GM19395 (cell line): ENCODE measurements at regions not wholly inside any gene's neighbourhood (a gene's known extent, or its start where the extent isn't known, plus 50 kb on each side); places are given as distances from the start of the nearest gene placed in this dataset.
"Not testable (repeated sequence)": the region's sequence is repeated elsewhere in the genome, so short reads cannot be mapped to it uniquely, and the experiment has no call there.

Experiments used
- ATAC-seq: cut with Tn5 transposase; IDR thresholded peaks from one replicate; pipeline ENCODE4 v1.9.1; 2021; ENCODE audit warnings: mild to moderate bottlenecking, moderate library complexity; ENCODE audit not compliant: unreplicated experiment

DNA sequence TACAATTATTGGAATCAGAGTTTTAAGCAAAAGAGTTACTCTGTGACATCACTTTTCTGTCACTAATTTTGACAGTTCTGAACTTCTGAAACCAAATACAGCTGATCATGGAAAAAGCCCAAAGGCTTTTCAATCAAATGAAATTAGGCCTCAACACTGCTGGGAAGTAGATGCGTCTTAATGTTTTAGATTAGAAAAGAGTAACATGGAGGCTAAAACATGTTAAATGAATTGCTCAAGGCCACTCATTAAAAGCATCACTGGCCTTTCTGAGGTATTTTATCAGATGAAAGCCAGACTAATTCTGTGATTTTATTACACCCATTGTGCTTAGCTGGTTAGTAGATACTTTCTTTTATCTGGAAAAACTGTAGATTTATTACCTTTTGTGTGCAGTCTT is 672.6 kb downstream of the CENPC start:
- no peak for ATAC-seq

DNA sequence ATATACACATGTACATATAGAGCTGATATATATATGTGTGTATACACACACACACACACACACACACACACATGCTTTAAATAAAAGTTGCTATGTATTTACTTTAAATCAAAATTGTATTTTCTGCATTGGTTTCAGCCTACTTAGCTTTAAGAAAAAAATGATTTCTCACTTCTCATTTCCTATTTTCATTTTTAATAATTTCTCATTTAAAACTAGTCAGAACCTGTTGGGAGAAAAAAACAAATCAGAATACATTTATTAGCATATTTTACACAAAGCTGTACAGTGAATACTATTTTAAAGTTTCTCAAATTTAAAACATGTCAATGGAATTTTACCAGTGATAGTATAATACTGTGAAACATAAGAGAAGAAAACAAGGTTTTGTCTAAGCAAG is 681.8 kb downstream of the CENPC start:
- ATAC-seq = no peak

DNA sequence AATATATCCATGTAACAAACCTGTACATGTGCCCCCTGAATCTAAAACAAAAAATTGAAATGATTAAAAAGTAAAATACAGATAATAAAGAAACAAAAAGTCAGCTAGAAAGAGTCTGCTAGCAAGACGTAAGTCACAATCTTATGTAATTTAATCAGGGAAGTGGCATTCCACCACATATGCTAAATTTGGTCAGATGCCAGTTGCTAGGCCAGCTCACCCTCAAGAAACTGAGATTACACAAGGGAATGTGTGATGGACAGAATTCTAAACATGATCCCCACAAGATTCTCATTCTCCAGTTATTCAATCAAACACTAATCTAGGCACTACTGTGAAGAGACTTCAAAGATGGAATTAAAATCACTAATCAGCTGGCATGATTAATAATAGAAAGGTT is 689.3 kb downstream of the CENPC start:
- ATAC-seq = no peak

DNA sequence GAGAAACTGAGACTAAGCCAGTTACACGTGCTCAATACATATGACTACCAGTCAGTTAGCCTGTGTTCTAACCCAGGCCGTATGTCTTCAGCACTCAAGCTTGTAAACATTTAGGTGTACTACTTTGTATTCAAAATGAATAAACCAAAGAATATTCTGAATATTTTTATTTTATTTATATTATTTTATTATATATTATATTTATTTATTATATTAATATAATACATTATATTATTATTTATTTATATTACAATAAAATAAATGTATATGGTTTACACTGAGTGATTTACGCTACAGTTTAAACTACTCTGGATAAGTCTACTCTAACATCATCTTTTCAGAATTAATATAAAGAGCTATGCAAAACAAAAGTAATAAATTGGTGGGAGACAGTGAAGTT is 691.5 kb downstream of the CENPC start:
- ATAC-seq = no peak

DNA sequence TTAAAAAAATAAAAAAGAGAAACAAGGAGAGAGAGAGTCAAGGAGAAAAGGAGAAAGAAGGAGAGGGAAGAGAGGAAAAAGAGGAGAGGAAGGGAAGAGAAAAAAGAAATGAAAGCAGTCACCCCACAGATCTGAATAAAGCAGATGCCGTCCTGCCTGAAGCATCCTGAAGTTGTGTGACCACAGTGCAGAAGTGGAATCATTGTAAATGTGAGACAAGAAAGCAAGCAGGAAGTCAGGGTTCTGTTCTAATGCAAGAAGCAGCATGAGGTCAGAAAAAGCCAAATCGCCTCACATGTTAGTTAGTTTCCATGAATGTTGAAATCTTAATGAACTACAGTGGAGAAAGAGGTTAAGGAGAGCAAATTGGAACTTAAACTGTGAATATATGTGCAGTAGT is 692.5 kb downstream of the CENPC start:
- no peak for ATAC-seq

DNA sequence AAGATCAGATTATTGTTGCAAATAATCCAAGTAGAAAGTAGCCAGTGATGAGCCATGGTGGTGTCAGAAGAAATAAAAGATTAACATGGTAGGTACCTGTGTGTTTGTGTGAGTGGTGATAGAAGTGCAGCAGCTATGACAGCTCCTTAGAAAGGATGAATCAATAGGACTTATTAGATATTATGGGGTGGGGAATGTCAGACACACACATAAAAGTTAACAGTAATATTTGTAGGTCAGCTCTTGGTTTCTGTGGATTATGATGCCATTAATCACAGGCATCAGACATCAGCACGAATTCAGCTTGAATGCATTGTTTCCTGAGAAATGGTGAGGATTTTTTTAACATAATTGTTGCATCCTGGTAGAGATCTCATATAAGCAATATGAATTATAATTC is 695.7 kb downstream of the CENPC start:
- ATAC-seq = no peak

DNA sequence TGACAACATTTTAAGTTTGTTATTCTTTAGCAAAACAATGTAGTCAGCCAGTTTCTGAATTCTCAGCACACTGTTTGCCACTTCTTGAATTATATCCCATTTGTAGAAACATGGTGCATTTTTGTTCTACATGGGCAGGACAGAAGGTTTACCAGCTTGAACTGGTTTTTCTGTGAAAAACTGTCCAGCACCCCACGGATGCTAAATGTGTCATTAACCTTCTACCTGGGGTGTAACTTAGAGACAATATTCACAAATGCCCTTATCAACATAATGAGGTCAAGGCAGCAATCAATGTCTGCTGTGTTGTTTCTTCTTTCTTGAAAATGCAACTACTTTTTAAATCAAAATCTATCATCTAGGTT is 702.6 kb downstream of the CENPC start:
- no peak for ATAC-seq

DNA sequence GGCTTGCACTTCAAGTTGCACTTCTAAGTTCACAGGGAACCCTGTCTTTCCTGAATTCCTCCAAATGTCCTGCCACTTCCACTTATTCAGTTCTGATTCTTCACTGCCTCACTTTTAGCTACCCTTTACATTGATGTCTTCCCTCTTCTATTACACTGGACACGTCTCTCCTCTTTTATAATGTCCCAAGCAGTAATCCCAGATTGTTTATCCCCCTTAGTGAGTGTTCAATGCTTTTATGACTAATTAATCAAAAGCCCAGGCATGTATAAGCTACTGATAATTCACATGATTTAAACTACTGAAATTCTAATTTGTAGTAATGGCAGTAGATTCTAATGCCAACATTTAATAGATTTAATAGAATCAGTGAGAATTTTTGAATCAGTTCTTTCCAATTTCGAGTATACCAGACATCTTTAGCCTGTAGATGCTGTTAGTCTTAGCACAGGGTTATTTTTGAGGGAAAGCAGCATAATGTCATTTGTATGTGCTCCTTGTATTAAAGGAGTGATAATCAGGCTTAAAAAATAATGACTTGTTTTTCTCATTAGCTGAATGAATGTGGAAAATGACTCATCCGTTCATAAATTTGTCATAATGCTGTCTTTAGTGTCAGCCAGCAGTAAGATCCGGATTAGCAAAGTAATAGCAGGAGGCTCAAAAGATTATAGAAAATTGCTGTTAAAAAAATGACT is 703.1 kb downstream of the CENPC start:
- no peak for ATAC-seq

DNA sequence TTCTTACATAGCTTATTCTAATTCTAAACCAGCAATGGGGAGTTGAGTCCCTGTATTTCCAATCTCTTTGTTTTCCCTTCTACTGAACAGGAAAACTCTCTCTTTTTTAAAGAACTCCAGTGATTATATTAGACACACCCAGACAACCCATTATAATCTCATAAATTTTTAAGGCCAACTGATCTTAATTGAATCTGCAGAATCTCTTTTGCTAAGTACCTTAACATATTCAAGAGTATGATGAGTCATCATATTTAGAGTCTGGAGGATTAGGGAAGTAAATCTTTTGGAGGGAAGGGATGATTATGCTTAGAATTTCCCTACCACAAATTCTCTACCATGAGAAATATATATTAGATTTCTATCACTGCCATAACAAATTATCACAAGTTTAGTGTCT is 705.1 kb downstream of the CENPC start:
- ATAC-seq = no peak

DNA sequence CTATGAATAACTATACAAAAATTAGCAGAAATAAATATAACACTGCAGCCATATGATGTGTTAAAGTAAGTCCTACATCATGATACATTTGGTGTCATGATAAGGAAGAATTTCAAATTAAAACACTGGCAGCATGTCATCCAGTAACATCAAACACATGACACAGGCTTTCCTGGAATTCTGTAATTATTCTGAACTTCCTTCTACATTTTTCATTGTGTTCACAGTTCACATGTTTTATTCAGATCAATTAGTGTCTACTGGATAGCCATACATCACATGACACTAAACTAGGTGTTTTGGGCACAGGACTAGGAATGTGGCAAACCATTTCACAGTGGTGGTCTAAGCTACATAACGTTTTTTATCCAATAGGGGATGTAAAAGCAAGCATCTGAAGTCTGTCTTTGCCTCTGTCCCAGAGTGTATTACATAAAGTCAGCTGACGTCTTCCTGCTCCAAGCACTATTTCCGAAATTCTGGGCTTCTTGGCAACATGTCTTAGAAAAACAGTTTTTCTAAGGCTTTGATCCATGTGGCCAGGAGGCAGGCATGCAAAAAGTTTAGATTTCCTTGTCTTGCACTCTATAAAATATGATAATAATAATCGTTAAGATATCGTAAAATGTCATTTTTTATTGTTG is 707.9 kb downstream of the CENPC start:
- no peak for ATAC-seq

DNA sequence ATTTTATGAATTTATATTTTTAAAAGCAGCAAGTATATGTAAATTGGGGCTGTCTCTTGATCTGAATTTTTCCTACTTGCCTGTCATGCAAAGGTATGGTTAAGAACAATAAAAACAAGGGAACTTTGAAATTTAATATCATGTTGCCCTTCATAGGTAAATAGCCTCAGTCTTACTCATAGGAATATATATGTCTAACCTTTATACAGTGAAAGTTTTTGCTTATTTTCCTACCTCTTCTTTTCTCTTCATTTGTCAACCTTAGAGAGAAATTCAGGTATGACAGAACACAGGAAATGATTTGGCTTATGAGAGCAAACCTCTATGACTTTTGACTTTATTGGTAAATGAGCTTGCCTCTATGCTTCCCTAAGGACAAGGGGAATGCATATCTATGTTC is 716.0 kb downstream of the CENPC start:
- no peak for ATAC-seq

DNA sequence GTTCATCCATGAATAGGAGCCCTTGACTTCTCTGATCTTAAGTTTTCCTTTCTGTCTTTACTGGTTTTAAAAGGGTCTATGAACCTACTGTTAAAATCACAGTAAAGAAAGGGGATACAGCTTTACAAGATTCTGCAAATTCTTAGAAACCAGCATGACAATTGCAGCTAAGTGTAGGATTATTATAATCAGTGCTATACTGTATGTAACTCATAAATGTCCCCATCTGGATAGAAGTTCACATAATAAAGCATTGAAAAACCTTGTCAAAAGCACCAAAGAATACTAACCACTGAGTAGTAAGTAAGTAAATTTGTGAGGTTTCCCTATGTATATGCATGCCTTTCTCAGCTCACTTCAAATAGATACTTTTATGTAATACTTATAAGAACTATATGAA is 724.6 kb downstream of the CENPC start:
- ATAC-seq = no peak

DNA sequence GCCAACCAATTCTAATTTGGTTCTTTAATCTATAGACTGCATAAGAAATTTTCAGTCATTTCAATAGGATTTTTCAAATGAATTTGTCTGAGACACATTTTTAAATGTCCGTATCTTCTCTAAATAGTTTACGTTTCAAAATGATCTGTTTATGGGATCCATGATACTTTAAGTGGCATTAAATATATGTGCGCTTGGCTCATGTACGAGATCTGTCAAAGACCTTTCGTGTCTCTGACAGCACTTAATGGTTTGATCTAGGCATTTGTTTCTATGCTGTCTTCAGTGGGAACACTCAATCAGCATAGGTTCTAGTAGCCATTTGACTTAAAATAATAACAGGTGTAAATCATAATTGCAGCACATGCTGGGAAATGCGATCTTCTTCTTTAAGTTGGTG is 731.0 kb downstream of the CENPC start:
- ATAC-seq = no peak

DNA sequence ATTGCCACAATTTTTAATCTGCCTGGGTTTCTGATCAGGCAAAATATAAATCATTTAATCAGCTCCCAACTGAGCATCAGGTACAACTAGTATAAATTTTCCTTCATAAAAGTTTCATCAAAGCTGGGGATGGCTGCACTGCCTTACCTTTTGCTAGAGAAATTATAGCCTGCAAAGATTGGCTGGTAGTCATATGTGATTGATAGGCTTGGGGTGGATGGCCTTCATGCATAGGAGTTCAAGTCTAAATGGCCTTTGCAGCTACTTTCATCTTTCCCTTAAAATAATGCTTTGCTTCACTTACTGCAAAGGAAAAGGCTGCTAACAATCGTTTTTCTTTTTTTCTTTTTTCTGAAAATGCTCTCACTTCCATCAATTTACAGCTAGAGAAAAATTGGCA is 739.7 kb downstream of the CENPC start:
- no peak for ATAC-seq

DNA sequence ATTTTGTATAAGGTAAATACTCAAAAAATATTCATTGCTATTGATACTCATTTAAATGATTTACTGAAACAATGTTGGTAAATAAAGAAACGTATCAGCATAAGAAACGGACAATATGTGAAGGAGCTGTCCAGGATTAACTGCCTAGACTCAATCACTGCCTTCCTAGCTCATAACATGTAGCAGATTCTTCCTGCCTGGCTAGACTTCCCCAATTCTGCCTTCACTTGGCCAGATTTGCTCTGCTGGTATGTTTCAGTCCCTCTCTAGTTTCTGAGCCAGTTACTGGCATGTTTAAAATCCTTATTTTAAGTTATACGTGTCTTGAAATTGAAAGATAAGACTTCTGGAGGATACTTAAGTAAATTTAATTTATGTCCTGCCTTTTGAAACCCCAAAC is 740.3 kb downstream of the CENPC start:
- no peak for ATAC-seq

DNA sequence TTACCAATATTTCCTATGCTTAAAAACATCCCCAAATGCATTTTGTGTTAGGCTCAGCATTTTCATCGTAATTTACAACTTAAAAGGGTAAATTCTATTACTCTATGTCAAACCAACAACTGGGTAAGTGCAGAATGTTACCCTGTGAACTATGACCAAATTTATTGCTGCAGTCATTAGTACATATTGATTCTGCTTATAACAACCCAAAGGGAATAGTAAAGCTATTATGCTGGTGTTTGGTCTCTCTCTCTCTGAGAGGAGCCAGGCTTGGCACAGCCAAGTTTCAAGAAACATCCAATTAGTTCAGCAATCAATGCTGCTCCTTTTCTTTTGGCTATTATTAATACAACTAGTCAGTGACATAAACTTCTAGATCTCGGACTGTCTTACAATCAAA is 747.7 kb downstream of the CENPC start:
- no peak for ATAC-seq

DNA sequence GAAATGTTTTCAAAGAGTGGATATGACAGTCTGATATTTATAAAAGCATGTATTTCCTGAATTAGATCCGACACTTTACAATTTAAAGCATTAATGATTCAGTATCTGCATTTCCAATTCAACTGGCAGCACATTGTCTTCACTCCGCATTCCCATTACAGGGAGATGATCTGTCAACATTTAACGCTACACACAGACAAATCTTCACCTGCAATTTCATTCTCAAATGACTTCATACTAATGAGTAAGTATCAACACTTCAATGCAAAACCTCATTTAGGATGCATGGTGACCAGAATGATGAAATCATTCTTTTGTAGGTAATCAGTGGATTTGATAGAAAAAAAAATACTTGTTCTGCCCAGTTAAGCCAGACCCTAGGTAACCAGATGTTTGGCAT is 749.6 kb downstream of the CENPC start:
- ATAC-seq = no peak

DNA sequence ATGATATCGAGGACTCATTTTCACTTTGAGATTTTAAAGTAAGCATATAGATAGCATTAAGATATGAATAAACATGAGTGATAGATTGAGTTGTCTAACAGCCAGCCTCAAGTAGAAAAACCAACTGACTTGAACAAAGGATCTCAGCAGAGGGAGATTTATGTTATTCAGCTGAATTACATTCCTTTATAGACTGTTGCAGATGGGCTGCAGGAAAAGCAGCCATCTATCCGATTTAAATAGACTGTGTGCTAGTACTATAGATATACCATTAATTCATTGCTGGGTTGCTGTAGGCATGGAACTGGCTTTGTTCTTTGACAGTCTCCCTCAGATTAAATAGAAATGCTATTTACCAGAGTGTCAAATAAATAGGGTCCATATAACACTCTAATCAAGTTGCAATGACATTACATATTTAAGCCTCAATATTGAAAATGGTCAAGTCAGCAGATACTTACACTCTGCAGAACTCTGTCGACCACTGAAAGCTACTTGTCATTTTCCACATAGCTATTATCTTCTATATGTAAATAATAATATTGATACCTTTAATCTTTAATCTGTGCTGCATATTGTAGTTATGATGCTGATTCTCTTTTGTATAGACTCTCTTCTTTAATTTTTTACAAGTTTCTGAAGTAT is 750.8 kb downstream of the CENPC start:
- ATAC-seq = no peak

DNA sequence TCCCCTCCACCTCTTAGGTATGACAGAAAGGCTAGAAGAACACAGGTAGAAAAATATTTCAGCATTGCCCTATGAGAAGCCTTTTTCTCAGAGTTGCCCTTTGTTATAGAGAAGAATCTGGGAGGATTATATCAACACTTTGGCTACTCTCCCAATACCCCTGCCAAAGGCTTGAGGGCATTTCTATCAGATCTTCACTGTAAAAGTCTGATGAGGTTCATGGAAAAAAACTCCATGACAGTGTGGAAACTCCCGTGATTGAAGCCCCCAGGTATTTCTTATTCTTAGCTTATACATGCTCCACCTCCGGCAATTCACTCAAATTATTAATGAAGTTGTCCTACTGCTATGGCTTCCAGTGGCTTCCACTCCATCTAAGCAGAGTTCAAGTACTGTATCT is 753.6 kb downstream of the CENPC start:
- no peak for ATAC-seq

DNA sequence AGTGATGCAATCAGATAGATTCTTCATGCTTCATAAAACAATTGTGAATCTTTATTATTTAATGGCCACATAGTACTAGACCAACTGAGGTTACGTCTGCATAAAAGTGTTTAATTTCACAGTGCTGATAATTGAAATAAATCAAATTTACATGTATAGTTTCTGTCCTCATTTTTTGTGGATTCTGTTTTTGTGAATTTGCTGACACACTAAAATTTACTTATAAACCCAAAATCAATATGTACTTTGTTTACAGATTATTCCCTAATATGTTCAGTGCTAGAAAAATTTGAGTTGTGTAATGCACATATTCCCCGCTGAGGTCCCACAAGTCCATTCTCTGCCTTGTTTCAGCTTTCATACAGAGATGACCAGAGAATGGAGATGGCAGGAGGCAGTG is 759.8 kb downstream of the CENPC start:
- no peak for ATAC-seq

DNA sequence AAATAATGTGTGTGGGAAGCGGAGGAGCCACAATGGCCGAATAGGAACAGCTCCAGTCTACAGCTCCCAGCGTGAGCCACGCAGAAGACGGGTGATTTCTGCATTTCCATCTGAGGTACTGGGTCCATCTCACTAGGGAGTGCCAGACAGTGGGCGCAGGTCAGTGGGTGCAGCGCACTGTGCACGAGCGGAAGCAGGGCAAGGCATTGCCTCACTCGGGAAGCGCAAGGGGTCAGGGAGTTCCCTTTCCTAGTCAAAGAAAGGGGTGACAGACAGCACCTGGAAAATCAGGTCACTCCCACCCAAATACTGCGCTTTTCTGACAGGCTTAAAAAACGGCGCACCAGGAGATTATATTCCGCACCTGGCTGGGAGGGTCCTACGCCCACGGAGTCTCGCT is 762.6 kb downstream of the CENPC start:
- not testable (repeated sequence) for ATAC-seq

DNA sequence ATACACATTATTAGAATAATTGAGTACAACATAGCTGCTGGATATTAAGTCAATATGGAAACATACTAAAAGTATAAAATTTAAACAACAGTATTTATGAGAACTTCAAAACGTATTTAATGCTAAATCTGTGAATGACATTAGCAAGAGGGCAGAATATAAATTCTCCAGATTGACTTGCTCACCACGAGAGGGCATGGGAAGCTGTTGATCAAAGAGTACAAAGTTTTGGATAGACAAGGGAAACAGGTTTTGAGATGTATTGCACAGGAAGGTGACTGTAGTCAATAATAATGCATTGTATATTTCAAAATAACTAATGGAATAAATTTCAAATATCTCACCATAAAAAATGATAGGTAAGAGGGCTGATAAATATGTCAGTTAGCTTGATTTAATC is 768.2 kb downstream of the CENPC start:
- no peak for ATAC-seq

DNA sequence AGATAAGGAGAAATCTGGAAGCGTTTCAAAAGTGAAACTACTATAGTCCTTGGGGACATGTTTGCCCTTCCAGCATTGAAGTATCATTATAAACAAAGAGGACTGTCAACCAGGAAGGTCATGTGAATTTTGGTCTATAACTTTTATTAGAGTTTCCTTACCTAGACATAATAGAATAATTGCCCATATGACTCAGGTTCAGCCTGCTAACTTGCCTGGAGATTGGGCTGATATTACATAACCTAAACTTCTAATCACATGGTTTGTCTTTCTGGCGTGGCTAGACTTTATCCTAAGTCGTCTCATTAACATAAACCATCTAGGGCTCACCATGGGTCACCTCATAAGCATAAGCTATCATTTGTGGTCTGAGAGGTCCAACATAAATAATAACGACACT is 775.9 kb downstream of the CENPC start:
- ATAC-seq = no peak
